ENCODE measurements at regions not wholly inside any gene's neighbourhood (a gene's known extent, or its start where the extent isn't known, plus 50 kb on each side); places are given as distances from the start of the nearest gene placed in this dataset.

DNA sequence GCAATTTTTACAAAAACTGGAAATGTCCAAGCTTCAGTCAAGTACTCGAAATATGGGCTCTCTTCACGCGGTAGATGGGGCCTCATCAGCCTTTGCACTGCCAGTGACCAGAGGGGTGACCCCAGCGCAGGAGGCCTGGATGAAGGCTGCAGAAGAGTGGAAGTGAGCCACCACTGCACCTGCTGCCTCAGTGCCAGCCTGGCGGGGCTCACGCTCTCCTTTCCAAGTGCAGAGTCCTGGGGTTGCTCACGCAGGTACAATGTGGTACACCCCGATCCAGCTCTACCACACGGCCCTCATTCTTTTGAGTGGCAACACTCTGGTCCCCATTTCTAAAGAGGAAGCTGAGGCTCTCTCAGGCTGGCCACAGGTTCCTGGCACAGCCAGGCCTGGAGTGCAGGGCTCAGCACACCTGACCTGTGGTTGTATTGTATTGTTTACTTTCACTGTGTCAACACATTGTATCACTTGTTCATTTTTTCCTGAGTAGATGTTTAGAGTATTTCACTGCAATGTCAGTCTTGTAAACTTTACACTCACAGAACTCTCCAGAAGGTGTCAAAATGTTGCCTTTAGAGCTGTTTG, 97.3 kb upstream of the SOX1 start:
- H3K27ac ChIP-seq (ENCODE audit: low read depth, low read length): no peak overlapping the region
- no peak overlapping the region for H3K4me3 ChIP-seq (ENCODE audit: extremely low read depth in 1 of 4, insufficient read depth in 2 of 4, low read depth in 3 of 4, low read length in 4 of 4)
- no peak overlapping the region for H2BK5ac ChIP-seq (ENCODE audit: low read depth, low read length)
- H3K23me2 ChIP-seq (ENCODE audit: low read depth, low read length): no peaks in the 10 kb centered on the region
- H3K18ac ChIP-seq (ENCODE audit: extremely low read depth, low read length): no peak overlapping the region
- no peak overlapping the region for H3K23ac ChIP-seq (ENCODE audit: insufficient read length)
- H2BK120ac ChIP-seq (replicated peaks; ENCODE audit: low read depth, low read length): no peak overlapping the region
- WGBS, 2 experiments (ENCODE audit: extremely low coverage in 1 of 2, insufficient coverage in 1 of 2, insufficient read length in 1 of 2, insufficient replicate concordance in 2 of 2, low coverage in 1 of 2, low lambda C conversion rate in 2 of 2, missing lambda C conversion rate in 1 of 2): 85% methylated on average over 9 of the region's 9 CpGs; no CpG with 5 or more reads in 1 of the 2 experiments
- no peak overlapping the region for H3K4me2 ChIP-seq (ENCODE audit: insufficient read depth in 1 of 2, low read depth in 2 of 2, low read length in 2 of 2)
- H2AK5ac ChIP-seq (ENCODE audit: low read depth, low read length): no peak overlapping the region
- no peak overlapping the region for H3K9ac ChIP-seq (replicated peaks in 1 of 4; ENCODE audit: extremely low read depth in 1 of 4, low read depth in 3 of 4, low read length in 3 of 4)
- no peak overlapping the region for H3K56ac ChIP-seq (replicated peaks; ENCODE audit: insufficient read length, low read depth, low read length)
- no peak for DNase-seq (ENCODE audit: low read depth in 1 of 2, low spot score in 2 of 2)
- H2BK15ac ChIP-seq (ENCODE audit: low read length): no peak overlapping the region
- H3K27me3 ChIP-seq (replicated peaks in 1 of 4; ENCODE audit: control insufficient read depth in 3 of 4, extremely low read depth in 1 of 4, insufficient read depth in 3 of 4, low read length in 3 of 4): no peaks in the 10 kb centered on the region; a peak in 3 of 7 replicates
- no peak overlapping the region for H3K4ac ChIP-seq (replicated peaks; ENCODE audit: insufficient read length, low read depth, low read length)
- H2BK20ac ChIP-seq (ENCODE audit: low read length): no peak overlapping the region
- ChIA-PET CTCF (ENCODE audit: partially characterized antibody) (interaction anchor here (0.6 kb wide), 1 partner anchor 529 kb away, joined by 3 read pairs; no protein-coding TSS in a partner anchor), POLR2A (ENCODE audit: partially characterized antibody) (no interaction called here)
- FAIRE-seq: no peak
- no peak overlapping the region for H4K8ac ChIP-seq (ENCODE audit: extremely low read depth, insufficient read depth, low read length)
- H2BK12ac ChIP-seq (ENCODE audit: low read depth, low read length): no peak overlapping the region
- H4K5ac ChIP-seq (ENCODE audit: insufficient read length, low read depth, low read length): no peak overlapping the region
- H3K14ac ChIP-seq (ENCODE audit: insufficient read length): no peak overlapping the region
- no peaks in the 10 kb centered on the region; a peak in 1 of 4 replicates for H3K79me2 ChIP-seq (ENCODE audit: control insufficient read depth in 1 of 2, insufficient read depth in 2 of 2, low read length in 2 of 2)
- H3K36me3 ChIP-seq (ENCODE audit: control insufficient read depth in 2 of 4, insufficient read depth in 4 of 4, low read length in 3 of 4): no peaks in the 10 kb centered on the region
- H4K20me1 ChIP-seq (replicated peaks in 1 of 2; ENCODE audit: control insufficient read depth in 1 of 2, insufficient read depth in 2 of 2, low read length in 2 of 2): peaks cover 0 to 4% of the 10 kb centered on the region in 2 experiments
- peaks cover 2% of the 10 kb centered on the region; the same call in 1 of the 2 replicates for H3K79me1 ChIP-seq (ENCODE audit: low read depth, low read length)
- no peak overlapping the region for H4K91ac ChIP-seq (replicated peaks; ENCODE audit: insufficient read length, low read length)
- H3K4me1 ChIP-seq (replicated peaks in 1 of 4; ENCODE audit: control insufficient read depth in 3 of 4, insufficient read depth in 4 of 4, low read length in 3 of 4): peaks cover 2 to 9% (median 6%) of the 10 kb centered on the region in 4 experiments; a peak in 3 of 7 replicates
- H3K9me3 ChIP-seq (ENCODE audit: insufficient read depth in 2 of 2, low read depth in 1 of 2, low read length in 1 of 2): no peaks in the 10 kb centered on the region
- no peak overlapping the region for H2AFZ ChIP-seq (ENCODE audit: low read length)
- TF ChIP-seq BCL11A (IDR thresholded peaks at IDR 0.05; ENCODE audit: low read depth in 2 of 2, low read length in 2 of 2) (no peak), SIRT6 (IDR thresholded peaks at IDR 0.05; ENCODE audit: low read length) (no peak), POLR2A (IDR thresholded peaks at IDR 0.05; ENCODE audit: control extremely low read depth in 1 of 2, low read depth in 2 of 2, low read length in 2 of 2) (no peak), CBX8 (IDR thresholded peaks at IDR 0.05; ENCODE audit: borderline replicate concordance, low read depth, low read length) (no peak), TAF7 (optimal IDR thresholded peaks at IDR 0.05; ENCODE audit: borderline replicate concordance, low read depth, low read length) (no peak), EGR1 (IDR thresholded peaks at IDR 0.05; ENCODE audit: borderline replicate concordance, low read depth, low read length) (no peak), KDM4A (IDR thresholded peaks at IDR 0.05; ENCODE audit: low read depth, low read length, severe bottlenecking) (no peak), BACH1 (IDR thresholded peaks at IDR 0.05; ENCODE audit: low read length) (no peak), JUND (IDR thresholded peaks at IDR 0.05; ENCODE audit: low read length) (no peak), HDAC6 (IDR thresholded peaks at IDR 0.05; ENCODE audit: low read depth, low read length) (no peak), CTBP2 (IDR thresholded peaks at IDR 0.05; ENCODE audit: borderline replicate concordance, insufficient read depth, insufficient read length, low read length) (no peak)
- TF ChIP-seq, protein P1, sequence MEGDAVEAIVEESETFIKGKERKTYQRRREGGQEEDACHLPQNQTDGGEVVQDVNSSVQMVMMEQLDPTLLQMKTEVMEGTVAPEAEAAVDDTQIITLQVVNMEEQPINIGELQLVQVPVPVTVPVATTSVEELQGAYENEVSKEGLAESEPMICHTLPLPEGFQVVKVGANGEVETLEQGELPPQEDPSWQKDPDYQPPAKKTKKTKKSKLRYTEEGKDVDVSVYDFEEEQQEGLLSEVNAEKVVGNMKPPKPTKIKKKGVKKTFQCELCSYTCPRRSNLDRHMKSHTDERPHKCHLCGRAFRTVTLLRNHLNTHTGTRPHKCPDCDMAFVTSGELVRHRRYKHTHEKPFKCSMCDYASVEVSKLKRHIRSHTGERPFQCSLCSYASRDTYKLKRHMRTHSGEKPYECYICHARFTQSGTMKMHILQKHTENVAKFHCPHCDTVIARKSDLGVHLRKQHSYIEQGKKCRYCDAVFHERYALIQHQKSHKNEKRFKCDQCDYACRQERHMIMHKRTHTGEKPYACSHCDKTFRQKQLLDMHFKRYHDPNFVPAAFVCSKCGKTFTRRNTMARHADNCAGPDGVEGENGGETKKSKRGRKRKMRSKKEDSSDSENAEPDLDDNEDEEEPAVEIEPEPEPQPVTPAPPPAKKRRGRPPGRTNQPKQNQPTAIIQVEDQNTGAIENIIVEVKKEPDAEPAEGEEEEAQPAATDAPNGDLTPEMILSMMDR (IDR thresholded peaks at IDR 0.05; ENCODE audit: control extremely low read depth in 1 of 3, insufficient read depth in 1 of 3, low read depth in 1 of 3, low read length in 3 of 3): no peak
